Lower leg skin (tissue), 3 donors: ENCODE measurements at regions not wholly inside any gene's neighbourhood (a gene's known extent, or its start where the extent isn't known, plus 50 kb on each side); places are given as distances from the start of the nearest gene placed in this dataset.

ENCODE experiments used
- CTCF ChIP-seq, 3 donors: fragments of 450-650 bp; IDR thresholded peaks; one replicate each; pipeline ENCODE4 v1.5.1; 2016; ENCODE audit warnings: antibody characterized with exemption in 3 of 3, mild to moderate bottlenecking in 3 of 3, moderate library complexity in 2 of 3
- POLR2A ChIP-seq, 2 donors: fragments of 450-650 bp; IDR thresholded peaks; one replicate each; pipeline ENCODE4 v1.6.1; 2016 to 2017; ENCODE audit warnings: antibody characterized with exemption in 2 of 2, mild to moderate bottlenecking in 1 of 2, moderate library complexity in 1 of 2

- TF ChIP-seq POLR2A (IDR thresholded peaks at IDR 0.05) (no peak), CTCF (IDR thresholded peaks at IDR 0.05) (no peak)
These were observed 299.6 kb upstream of the ZNF521 start for GRCh38 chr18:25651553-25651952.
